GM23338 (cell line): ENCODE measurements at regions not wholly inside any gene's neighbourhood (a gene's known extent, or its start where the extent isn't known, plus 50 kb on each side); places are given as distances from the start of the nearest gene placed in this dataset.

Source experiments
- ATAC-seq: fragments of 200-7000 bp; cut with Tn5 transposase; 3 replicates; pipeline ENCODE4 v1.9.1; 2020
- DNase-seq: peaks from one replicate; pipeline ENCODE4 v3.0.0-alpha.2; 2015; ENCODE audit warnings: low spot score
- H2AFZ ChIP-seq: fragments of 200-600 bp; sonication (generic); 2 replicates; pipeline ENCODE4 v1.8.0; 2016; ENCODE audit warnings: antibody characterized with exemption, mild to moderate bottlenecking, moderate library complexity
- H3F3A ChIP-seq: fragments of 200-600 bp; sonication (generic); replicated peaks from 2 replicates; pipeline ENCODE4 v1.8.0; 2017; ENCODE audit warnings: antibody characterized with exemption, mixed run types, low read depth
- H3K27ac ChIP-seq: fragments of 200-600 bp; sonication (generic); 2 replicates; pipeline ENCODE4 v1.6.1; 2016; ENCODE audit warnings: low read depth
- H3K27me3 ChIP-seq: fragments of 200-600 bp; sonication (generic); 2 replicates; pipeline ENCODE4 v1.8.0; 2016; ENCODE audit warnings: mild to moderate bottlenecking, mixed run types, moderate library complexity; ENCODE audit not compliant: insufficient read depth
- H3K36me3 ChIP-seq: fragments of 200-600 bp; sonication (generic); 2 replicates; pipeline ENCODE4 v1.8.0; 2016; ENCODE audit warnings: mild to moderate bottlenecking; ENCODE audit not compliant: insufficient read depth
- H3K4me1 ChIP-seq: fragments of 200-600 bp; sonication (generic); 2 replicates; pipeline ENCODE4 v1.8.0; 2016; ENCODE audit warnings: mild to moderate bottlenecking, moderate library complexity; ENCODE audit not compliant: insufficient read depth
- H3K4me2 ChIP-seq: fragments of 200-600 bp; sonication (generic); 2 replicates; pipeline ENCODE4 v1.7.1; 2017; ENCODE audit warnings: mixed run types
- H3K4me3 ChIP-seq: fragments of 200-600 bp; sonication (generic); 2 replicates; pipeline ENCODE4 v1.6.1; 2016; ENCODE audit warnings: mixed run types
- H3K79me2 ChIP-seq: fragments of 200-600 bp; sonication (generic); replicated peaks from 2 replicates; pipeline ENCODE4 v1.8.0; 2017; ENCODE audit warnings: mild to moderate bottlenecking; ENCODE audit not compliant: insufficient read depth
- H3K9me2 ChIP-seq: fragments of 200-600 bp; sonication (generic); 2 replicates; pipeline ENCODE4 v1.8.0; 2017; ENCODE audit not compliant: insufficient read depth
- H4K20me1 ChIP-seq: fragments of 200-600 bp; sonication (generic); replicated peaks from 2 replicates; pipeline ENCODE4 v1.8.0; 2017; ENCODE audit warnings: mild to moderate bottlenecking; ENCODE audit not compliant: insufficient read depth
- H3K27ac Mint-ChIP-seq: 2 replicates; pipeline ENCODE4 v1.8.0; 2020; ENCODE audit warnings: inconsistent platforms, mild to moderate bottlenecking, moderate library complexity, mixed read lengths
- H3K27me3 Mint-ChIP-seq: 3 replicates; pipeline ENCODE4 v1.8.0; 2022; ENCODE audit warnings: low read depth, mild to moderate bottlenecking, moderate library complexity, mixed read lengths, inconsistent platforms; ENCODE audit not compliant: insufficient read depth, poor library complexity
- H3K36me3 Mint-ChIP-seq: 3 replicates; pipeline ENCODE4 v1.8.0; 2021; ENCODE audit warnings: low read depth, mild to moderate bottlenecking, inconsistent platforms, moderate library complexity, mixed read lengths
- H3K4me1 Mint-ChIP-seq: 3 replicates; pipeline ENCODE4 v1.8.0; 2020; ENCODE audit warnings: mild to moderate bottlenecking, inconsistent platforms, mixed read lengths
- H3K4me3 Mint-ChIP-seq: 3 replicates; pipeline ENCODE4 v1.8.0; 2021; ENCODE audit warnings: moderate library complexity, mild to moderate bottlenecking, inconsistent platforms, mixed read lengths
- H3K9me3 Mint-ChIP-seq: 3 replicates; pipeline ENCODE4 v1.8.0; 2020; ENCODE audit warnings: moderate library complexity, mild to moderate bottlenecking, inconsistent platforms, mixed read lengths
- CREB1 ChIP-seq: fragments of 250-450 bp; sonication (Bioruptor Pico); IDR thresholded peaks from 2 replicates; pipeline ENCODE4 v1.5.0; 2020; ENCODE audit warnings: low read depth, mild to moderate bottlenecking, moderate library complexity
- CTCF ChIP-seq, 2 experiments: fragments of 200-600 bp in 1 of 2; sonication (generic) in 1 of 2; conservative IDR thresholded peaks; 2 replicates each; pipeline versions ENCODE4 v1.5.1 to v1.6.1; 2016 to 2017; ENCODE audit warnings: antibody characterized with exemption in 2 of 2, low read depth in 2 of 2, mild to moderate bottlenecking in 2 of 2, moderate library complexity in 1 of 2
- ETS1 ChIP-seq: IDR thresholded peaks from 2 replicates; pipeline ENCODE4 v1.6.1; 2016; ENCODE audit warnings: antibody characterized with exemption
- EZH2 ChIP-seq: fragments of 200-600 bp; sonication (generic); IDR thresholded peaks from one replicate; pipeline ENCODE4 v1.8.0; 2017; ENCODE audit warnings: antibody characterized with exemption, mild to moderate bottlenecking, low read depth; ENCODE audit not compliant: unreplicated experiment
- EZH2phosphoT487 ChIP-seq: fragments of 200-600 bp; sonication (generic); IDR thresholded peaks from one replicate; pipeline ENCODE4 v1.8.1; 2018; ENCODE audit warnings: antibody characterized with exemption; ENCODE audit not compliant: unreplicated experiment
- POLR2AphosphoS5 ChIP-seq: IDR thresholded peaks from 2 replicates; pipeline ENCODE4 v1.6.1; 2016; ENCODE audit warnings: antibody characterized with exemption, low read depth
- STAT1 ChIP-seq: IDR thresholded peaks from one replicate; pipeline ENCODE4 v1.6.1; 2016; ENCODE audit warnings: antibody characterized with exemption; ENCODE audit not compliant: unreplicated experiment
- ZNF114 ChIP-seq: fragments of 250-450 bp; sonication (Bioruptor Pico); IDR thresholded peaks from 2 replicates; pipeline ENCODE4 v1.5.0; 2020; ENCODE audit warnings: mild to moderate bottlenecking, moderate library complexity
- ZNF331 ChIP-seq: fragments of 250-450 bp; sonication (Bioruptor Pico); IDR thresholded peaks from 2 replicates; pipeline ENCODE4 v1.5.0; 2020; ENCODE audit warnings: low read depth, mild to moderate bottlenecking, moderate library complexity
- ZNF462 ChIP-seq: fragments of 250-450 bp; sonication (Bioruptor Pico); IDR thresholded peaks from 2 replicates; pipeline ENCODE4 v1.5.0; 2020; ENCODE audit warnings: mild to moderate bottlenecking, moderate library complexity
- TF ChIP-seq, protein P1 (sequence below): IDR thresholded peaks from one replicate; pipeline ENCODE4 v1.6.1; 2018; ENCODE audit warnings: antibody characterized with exemption; ENCODE audit not compliant: unreplicated experiment

DNA sequence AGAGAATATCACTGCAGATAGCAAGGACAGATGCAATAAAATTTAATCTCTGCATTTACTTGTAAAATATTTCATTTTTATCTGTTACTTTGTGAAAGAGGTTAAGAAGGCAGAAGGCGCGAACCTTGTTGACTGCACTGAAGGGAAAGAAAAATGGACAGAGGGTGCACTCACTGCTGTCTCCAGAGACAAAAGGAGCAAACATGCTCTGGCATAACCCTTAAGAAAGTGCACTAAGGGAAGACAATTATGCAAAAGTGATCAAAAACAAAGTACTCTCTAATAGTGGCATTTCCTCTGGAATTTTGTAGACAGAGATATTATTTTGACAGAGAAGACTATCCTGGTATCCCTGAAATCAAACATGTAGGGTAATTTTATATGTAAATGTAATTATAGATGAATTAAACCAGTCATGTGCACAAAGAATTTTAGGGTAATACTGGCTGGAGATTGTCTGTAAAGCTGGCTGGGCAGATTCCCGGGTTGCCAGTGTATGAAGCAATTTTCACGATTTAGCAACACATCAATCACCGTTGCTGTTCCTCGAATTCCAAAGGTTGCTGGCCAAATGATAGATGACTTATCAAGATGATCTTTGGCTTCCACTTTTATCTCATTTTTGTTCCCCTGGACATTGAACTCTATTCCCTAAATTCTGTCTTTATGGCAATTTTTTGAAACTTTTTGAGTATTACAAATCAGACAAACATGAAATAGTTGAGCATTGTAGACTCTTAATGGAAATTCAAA is 1176.9 kb downstream of the SUCLG1 start:
- ATAC-seq: no peak
- TF ChIP-seq ZNF114 (CRISPR knock-in tag): no peak
- no peak for TF ChIP-seq ETS1
- no peak for TF ChIP-seq EZH2phosphoT487
- TF ChIP-seq, protein P1, sequence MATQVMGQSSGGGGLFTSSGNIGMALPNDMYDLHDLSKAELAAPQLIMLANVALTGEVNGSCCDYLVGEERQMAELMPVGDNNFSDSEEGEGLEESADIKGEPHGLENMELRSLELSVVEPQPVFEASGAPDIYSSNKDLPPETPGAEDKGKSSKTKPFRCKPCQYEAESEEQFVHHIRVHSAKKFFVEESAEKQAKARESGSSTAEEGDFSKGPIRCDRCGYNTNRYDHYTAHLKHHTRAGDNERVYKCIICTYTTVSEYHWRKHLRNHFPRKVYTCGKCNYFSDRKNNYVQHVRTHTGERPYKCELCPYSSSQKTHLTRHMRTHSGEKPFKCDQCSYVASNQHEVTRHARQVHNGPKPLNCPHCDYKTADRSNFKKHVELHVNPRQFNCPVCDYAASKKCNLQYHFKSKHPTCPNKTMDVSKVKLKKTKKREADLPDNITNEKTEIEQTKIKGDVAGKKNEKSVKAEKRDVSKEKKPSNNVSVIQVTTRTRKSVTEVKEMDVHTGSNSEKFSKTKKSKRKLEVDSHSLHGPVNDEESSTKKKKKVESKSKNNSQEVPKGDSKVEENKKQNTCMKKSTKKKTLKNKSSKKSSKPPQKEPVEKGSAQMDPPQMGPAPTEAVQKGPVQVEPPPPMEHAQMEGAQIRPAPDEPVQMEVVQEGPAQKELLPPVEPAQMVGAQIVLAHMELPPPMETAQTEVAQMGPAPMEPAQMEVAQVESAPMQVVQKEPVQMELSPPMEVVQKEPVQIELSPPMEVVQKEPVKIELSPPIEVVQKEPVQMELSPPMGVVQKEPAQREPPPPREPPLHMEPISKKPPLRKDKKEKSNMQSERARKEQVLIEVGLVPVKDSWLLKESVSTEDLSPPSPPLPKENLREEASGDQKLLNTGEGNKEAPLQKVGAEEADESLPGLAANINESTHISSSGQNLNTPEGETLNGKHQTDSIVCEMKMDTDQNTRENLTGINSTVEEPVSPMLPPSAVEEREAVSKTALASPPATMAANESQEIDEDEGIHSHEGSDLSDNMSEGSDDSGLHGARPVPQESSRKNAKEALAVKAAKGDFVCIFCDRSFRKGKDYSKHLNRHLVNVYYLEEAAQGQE: no peak
- TF ChIP-seq EZH2: no peak
- TF ChIP-seq CTCF (conservative IDR thresholded peaks at IDR 0.05; ENCODE audit: low read depth in 2 of 2): no peak
- no peak for TF ChIP-seq POLR2AphosphoS5
- TF ChIP-seq CREB1 (CRISPR knock-in tag): no peak
- no peak for TF ChIP-seq ZNF462 (CRISPR knock-in tag)
- TF ChIP-seq STAT1: no peak
- no peak for TF ChIP-seq ZNF331
- Histone ChIP-seq H3K4me1 (peaks cover 4% of the 10 kb centered on the region; the same call in 1 of the 2 replicates), H2AFZ (no peak overlapping the region), H3K4me2 (peak overlapping the region; percentile 16; the same call in 1 of the 2 replicates), H3K27ac (peak overlapping the region; percentile 92), H3K79me2 (no peaks in the 10 kb centered on the region), H4K20me1 (no peaks in the 10 kb centered on the region), H3F3A (0 out of 2 replicates have a peak, but pooled peaks cover 3% of the 10 kb centered on the region), H3K27me3 (no peaks in the 10 kb centered on the region), H3K9me2 (peaks cover 5% of the 10 kb centered on the region; the same call in 1 of the 2 replicates), H3K4me3 (no peak overlapping the region), H3K36me3 (no peaks in the 10 kb centered on the region)
- H3K36me3 Mint-ChIP-seq: peaks cover 68% of the 10 kb centered on the region
- no peak overlapping the region for H3K4me3 Mint-ChIP-seq
- H3K27me3 Mint-ChIP-seq: peaks cover 3% of the 10 kb centered on the region
- H3K27ac Mint-ChIP-seq: no peak overlapping the region
- no peak for DNase-seq
- peaks cover 48% of the 10 kb centered on the region for H3K9me3 Mint-ChIP-seq
- peaks cover 13% of the 10 kb centered on the region for H3K4me1 Mint-ChIP-seq
